ENCODE measurements at regions not wholly inside any gene's neighbourhood (a gene's known extent, or its start where the extent isn't known, plus 50 kb on each side); places are given as distances from the start of the nearest gene placed in this dataset.

GRCh38 chr15:37789397-37789786 lies 145.0 kb upstream of the TMCO5A start:
- no peak for DNase-seq (ENCODE audit: low read depth in 2 of 2)

GRCh38 chr15:37789881-37790280 lies 144.6 kb upstream of the TMCO5A start:
- no peak for DNase-seq (ENCODE audit: low read depth in 2 of 2)

GRCh38 chr15:37791693-37792092 lies 142.7 kb upstream of the TMCO5A start:
- DNase-seq (ENCODE audit: low read depth in 2 of 2): no peak

GRCh38 chr15:37792351-37792750 lies 142.1 kb upstream of the TMCO5A start:
- no peak for DNase-seq (ENCODE audit: low read depth in 2 of 2)

- DNase-seq (ENCODE audit: low read depth in 2 of 2): no peak
Observed at GRCh38 chr15:37793851-37794250, 140.6 kb upstream of the TMCO5A start.

GRCh38 chr15:37794947-37795346 lies 139.5 kb upstream of the TMCO5A start:
- DNase-seq (ENCODE audit: low read depth in 2 of 2): no peak

GRCh38 chr15:37801529-37801928 lies 132.9 kb upstream of the TMCO5A start:
- DNase-seq (ENCODE audit: low read depth in 2 of 2): no peak

- DNase-seq (ENCODE audit: low read depth in 2 of 2): no peak
Observed at GRCh38 chr15:37806808-37807207, 127.6 kb upstream of the TMCO5A start.

- no peak for DNase-seq (ENCODE audit: low read depth in 2 of 2)
Observed at GRCh38 chr15:37810381-37810780, 124.1 kb upstream of the TMCO5A start.

GRCh38 chr15:37813306-37813705 lies 121.1 kb upstream of the TMCO5A start:
- DNase-seq (ENCODE audit: low read depth in 2 of 2): no peak

- no peak for DNase-seq (ENCODE audit: low read depth in 2 of 2)
Observed at GRCh38 chr15:37814847-37815515, 119.5 kb upstream of the TMCO5A start.

- no peak for DNase-seq (ENCODE audit: low read depth in 2 of 2)
Observed at GRCh38 chr15:37818152-37818677, 116.2 kb upstream of the TMCO5A start.

- DNase-seq (ENCODE audit: low read depth in 2 of 2): no peak
Observed at GRCh38 chr15:37819191-37819590, 115.2 kb upstream of the TMCO5A start.

GRCh38 chr15:37820380-37821128 lies 113.9 kb upstream of the TMCO5A start:
- no peak for DNase-seq (ENCODE audit: low read depth in 2 of 2)

- DNase-seq (ENCODE audit: low read depth in 2 of 2): no peak
Observed at GRCh38 chr15:37823601-37824275, 110.7 kb upstream of the TMCO5A start.

GRCh38 chr15:37824717-37825382 lies 109.6 kb upstream of the TMCO5A start:
- DNase-seq (ENCODE audit: low read depth in 2 of 2): no peak

- DNase-seq (ENCODE audit: low read depth in 2 of 2): no peak
Observed at GRCh38 chr15:37837276-37837675, 97.2 kb upstream of the TMCO5A start.

- no peak for DNase-seq (ENCODE audit: low read depth in 2 of 2)
Observed at GRCh38 chr15:37847776-37848175, 86.7 kb upstream of the TMCO5A start.

- no peak for DNase-seq (ENCODE audit: low read depth in 2 of 2)
Observed at GRCh38 chr15:37856109-37856508, 78.3 kb upstream of the TMCO5A start.

- no peak for DNase-seq (ENCODE audit: low read depth in 2 of 2)
Observed at GRCh38 chr15:37860896-37861295, 73.5 kb upstream of the TMCO5A start.

GRCh38 chr15:37865687-37866086 lies 68.8 kb upstream of the TMCO5A start:
- DNase-seq (ENCODE audit: low read depth in 2 of 2): no peak

GRCh38 chr15:37870711-37871110 lies 63.7 kb upstream of the TMCO5A start:
- no peak for DNase-seq (ENCODE audit: low read depth in 2 of 2)
